ENCODE measurements at regions not wholly inside any gene's neighbourhood (a gene's known extent, or its start where the extent isn't known, plus 50 kb on each side); places are given as distances from the start of the nearest gene placed in this dataset.

GRCh38 chr3:113138839-113139743, 72.3 kb upstream of the BOC start:
- DNase-seq (ENCODE audit: low spot score) = no peak

DNA sequence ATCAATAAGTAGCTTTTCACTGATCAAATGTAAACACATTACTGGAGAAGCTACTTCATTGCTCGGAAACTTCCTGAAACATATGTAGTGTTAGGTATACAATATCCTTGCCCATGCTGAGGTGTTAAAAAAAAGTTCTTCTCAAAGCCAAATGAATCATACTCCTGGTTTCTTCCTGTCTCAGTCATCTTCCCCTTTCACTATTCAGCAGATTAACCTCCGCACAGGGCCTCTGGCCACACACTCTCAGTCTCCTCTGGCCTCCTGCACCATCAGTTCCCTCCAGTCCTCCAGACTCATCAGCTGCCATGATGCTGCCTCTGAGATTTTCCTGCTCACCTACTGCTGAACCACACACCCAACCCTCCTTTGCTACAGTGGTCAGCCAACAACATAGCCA, 70.5 kb upstream of the BOC start:
- DNase-seq (ENCODE audit: low spot score) = no peak

DNA sequence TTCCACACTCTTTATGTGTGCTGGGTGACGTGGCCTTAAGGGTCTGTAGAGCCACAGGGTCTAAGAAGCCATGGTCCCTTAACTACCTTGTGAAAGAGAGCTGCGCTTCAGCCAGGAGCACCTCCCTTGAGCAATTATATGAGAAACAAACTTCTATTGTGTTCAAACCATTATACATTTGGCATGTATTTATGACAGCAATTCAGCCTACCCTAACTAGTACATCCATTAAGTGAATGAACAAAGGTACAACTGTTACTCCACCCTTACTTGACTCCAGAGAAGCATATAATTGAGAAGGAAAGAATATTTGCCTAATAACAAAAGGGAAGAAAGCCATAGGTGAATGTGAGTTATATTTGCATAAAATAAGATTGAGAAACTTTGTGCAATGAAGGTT, 69.8 kb upstream of the BOC start:
- no peak for DNase-seq (ENCODE audit: low spot score)

- DNase-seq (ENCODE audit: low spot score) = no peak
Observed at GRCh38 chr3:113142476-113142875, 68.9 kb upstream of the BOC start.

DNA sequence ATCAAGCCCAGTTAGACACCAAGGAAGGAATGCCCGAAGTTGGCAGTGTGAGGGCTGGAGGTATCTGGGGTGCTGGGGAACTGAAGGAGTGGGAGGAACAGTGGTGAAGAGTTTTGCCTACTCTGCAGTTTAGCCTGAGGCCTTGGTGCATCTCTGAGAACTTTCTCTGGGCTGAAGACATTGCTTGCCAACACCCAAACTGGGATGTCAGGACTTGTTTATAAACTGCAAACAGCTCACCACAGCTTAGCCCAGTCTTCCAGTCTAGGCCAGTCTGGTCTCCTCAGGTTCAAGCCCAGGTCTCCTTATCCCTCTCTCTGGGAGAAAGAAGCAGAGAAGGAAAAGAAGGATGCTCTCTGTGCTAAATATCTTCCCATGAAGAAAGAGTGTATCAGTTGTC, 68.0 kb upstream of the BOC start:
- DNase-seq (ENCODE audit: low spot score) = no peak

DNA sequence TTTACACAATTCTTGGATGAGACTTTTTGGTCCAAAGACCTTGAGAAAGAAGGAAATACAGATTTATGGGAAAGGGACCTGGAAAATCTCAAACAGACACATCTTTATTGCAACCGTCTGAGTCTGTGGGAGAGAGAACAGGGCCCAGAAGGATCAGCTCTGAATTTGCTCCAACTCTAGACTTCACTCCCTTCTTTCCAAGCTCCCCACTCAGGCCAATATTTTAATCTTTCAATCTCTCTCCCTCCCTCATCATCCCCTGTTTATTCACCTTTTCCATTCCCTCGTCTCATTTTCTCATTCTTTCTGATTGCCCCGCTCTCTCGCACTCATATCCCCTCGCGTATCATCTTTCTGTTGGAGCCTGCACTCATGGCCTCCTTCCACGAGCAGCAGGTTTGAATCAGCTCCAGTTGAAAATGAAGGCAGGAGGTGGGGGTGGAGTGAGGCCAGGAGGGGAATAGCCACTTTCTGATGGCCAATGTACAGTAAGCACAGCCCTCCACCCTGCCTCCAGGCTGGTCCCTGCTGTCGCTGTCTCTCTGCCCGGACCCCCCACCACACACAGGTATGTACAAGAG, 63.6 kb upstream of the BOC start:
- DNase-seq (ENCODE audit: low spot score) = no peak

DNA sequence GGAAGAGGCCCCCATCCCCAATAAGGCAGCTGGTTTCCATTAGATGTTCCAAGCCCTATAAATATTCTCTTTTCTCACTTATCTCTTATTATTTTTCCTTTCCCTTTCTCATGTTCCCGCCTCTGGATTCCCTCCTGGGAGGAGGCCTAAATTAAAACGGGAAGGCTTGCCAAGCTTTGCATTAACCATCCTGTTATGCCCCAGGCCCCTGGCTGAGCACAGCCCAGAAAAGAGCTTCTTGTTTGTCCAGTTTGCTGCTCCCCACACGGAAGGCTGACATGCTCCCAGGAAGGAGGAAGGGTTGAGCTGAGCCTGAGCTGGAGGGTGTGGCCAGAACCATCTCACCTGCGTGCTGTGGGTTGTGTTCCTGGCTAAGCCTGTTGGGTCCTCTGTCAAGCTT, 63.1 kb upstream of the BOC start:
- DNase-seq (ENCODE audit: low spot score) = no peak

GRCh38 chr3:113150250-113150649, 61.1 kb upstream of the BOC start:
- DNase-seq (ENCODE audit: low spot score) = no peak

DNA sequence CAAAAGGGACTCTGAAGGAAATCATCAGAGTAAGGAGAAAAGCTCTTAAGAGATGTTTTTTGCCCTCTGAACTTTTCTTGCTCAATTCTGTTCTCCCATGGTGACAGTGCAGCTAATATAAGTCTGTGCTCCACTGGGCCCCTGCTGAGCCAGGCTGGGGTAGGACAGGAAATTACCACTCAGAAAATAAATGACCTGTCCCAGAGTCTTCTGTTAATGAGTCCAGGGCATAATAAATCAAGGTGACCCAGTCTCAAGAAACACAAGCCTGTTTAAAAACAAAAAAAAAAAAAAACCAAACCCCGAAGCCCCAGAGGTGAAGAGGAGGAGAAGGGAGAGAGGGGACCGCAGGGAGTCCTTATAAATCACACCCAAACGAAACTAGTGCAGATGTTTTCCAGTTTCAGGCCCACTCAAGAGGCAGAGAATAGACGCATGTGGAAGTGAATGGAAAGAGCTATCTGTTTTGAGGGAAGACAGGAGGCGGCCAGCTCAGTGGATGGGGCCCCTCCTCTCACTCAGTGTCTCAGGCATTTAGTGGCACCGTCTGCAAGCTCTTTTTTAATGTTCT, 59.8 kb upstream of the BOC start:
- DNase-seq (ENCODE audit: low spot score) = peak; percentile 25

DNA sequence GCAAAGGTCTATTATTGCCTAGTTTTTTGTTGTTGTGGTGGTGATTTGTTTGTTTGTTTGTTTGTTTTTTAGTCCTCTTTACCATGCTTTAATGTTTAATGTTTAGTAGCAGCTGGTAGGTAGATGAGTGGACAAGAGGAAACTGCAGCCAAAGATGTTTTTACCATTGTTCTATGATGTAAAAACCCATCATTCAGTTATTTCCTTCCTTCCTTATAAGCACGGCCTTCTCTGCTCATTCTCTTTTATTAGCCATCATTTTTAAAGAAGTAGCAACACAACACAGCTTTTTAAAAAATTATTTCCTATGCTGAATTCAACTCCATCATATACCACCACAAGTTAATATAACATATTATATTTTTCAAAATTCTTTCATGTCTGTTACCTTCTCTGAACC, 58.5 kb upstream of the BOC start:
- DNase-seq (ENCODE audit: low spot score) = no peak

DNA sequence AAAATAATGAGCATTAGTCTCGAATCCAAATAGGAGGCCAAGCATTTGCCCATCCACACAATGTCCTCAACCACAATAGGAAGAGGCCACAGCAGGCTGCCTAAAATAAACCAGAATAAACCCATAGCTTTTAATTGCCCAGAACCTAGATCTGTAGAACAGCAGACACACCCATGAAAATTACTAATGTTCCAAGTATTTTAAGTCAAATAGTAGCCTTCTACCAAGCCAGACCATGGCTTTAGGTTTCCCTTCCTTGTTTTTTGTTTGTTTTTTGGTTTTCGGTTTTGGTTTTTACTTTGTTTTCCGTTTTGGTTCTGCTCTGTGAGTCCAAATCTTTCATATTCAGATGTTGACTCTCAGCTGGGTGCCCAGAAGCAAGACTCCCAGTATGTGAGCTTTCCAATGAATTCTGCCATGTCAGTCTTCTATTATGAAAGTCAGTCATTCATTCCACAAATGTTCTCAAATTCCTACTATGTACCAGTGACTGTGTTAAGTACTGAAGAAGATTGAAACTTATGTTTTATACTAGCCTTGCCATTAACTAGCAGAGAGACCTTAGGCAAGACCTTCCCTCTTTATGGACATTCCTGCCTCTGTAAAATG, 57.8 kb upstream of the BOC start:
- peak; percentile 28 for DNase-seq (ENCODE audit: low spot score)

- no peak for DNase-seq (ENCODE audit: low spot score)
Observed at GRCh38 chr3:113156816-113157333, 54.5 kb upstream of the BOC start.

DNA sequence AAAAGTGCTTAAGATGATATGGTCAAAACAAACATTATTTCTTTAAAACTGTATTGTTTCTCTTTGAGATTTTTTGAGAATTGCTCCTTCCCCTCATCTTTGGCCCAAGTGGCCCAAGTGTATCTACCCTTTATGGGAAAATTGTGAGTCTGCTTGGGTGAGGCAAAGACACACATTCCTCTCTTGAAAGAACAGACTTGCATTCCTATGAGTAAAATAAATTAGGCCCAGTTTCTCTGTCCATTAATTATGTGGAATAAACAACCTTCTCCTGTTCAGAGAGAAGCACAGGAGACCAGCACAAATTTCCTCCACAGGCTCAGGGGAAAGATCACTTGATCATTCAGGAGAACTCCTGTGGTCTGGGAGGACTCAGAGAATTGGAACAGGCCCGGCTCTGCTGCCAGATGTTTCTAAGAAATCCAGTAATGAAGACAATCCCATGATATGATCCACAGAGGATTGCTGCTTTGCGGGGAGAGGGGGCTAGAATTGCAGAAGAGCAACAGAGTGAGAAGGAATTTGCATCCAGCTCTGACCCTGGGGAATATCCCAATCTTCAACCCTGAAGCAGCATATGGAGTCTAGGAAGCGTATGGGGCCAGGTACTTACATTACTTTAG, 53.8 kb upstream of the BOC start:
- DNase-seq (ENCODE audit: low spot score) = peak; percentile 49

- DNase-seq (ENCODE audit: low spot score) = no peak
Observed at GRCh38 chr3:113158171-113158570, 53.2 kb upstream of the BOC start.
